Smooth muscle cell (in vitro differentiated cells): ENCODE measurements at regions not wholly inside any gene's neighbourhood (a gene's known extent, or its start where the extent isn't known, plus 50 kb on each side); places are given as distances from the start of the nearest gene placed in this dataset.

Source experiments
- DNase-seq: peaks from one replicate; lab custom pipeline; 2025; ENCODE audit not compliant: unreplicated experiment; lab: John Stamatoyannopoulos, UW
- H2AFZ ChIP-seq: fragments of 200-600 bp; sonication (generic); 2 replicates; pipeline ENCODE4 v1.6.0; 2016; ENCODE audit warnings: antibody characterized with exemption, low read depth, mild to moderate bottlenecking
- H3F3A ChIP-seq: fragments of 200-600 bp; sonication (generic); 2 replicates; pipeline ENCODE4 v1.6.0; 2017; ENCODE audit warnings: antibody characterized with exemption, low read depth
- H3K27ac ChIP-seq: fragments of 200-600 bp; sonication (generic); 2 replicates; pipeline ENCODE4 v1.5.1; 2016; ENCODE audit warnings: low read depth, mild to moderate bottlenecking
- H3K27me3 ChIP-seq: fragments of 200-600 bp; sonication (generic); 2 replicates; pipeline ENCODE4 v1.6.1; 2016; ENCODE audit warnings: low read depth, mild to moderate bottlenecking
- H3K36me3 ChIP-seq: fragments of 200-600 bp; sonication (generic); 2 replicates; pipeline ENCODE4 v1.5.1; 2016; ENCODE audit warnings: low read depth
- H3K4me1 ChIP-seq: fragments of 200-600 bp; sonication (generic); 2 replicates; pipeline ENCODE4 v1.5.1; 2016; ENCODE audit warnings: low read depth
- H3K4me2 ChIP-seq: fragments of 200-600 bp; sonication (generic); 2 replicates; pipeline ENCODE4 v1.6.0; 2016; ENCODE audit warnings: mild to moderate bottlenecking
- H3K4me3 ChIP-seq: fragments of 200-600 bp; sonication (generic); 2 replicates; pipeline ENCODE4 v1.5.1; 2016; ENCODE audit warnings: mild to moderate bottlenecking
- H3K79me2 ChIP-seq: fragments of 200-600 bp; sonication (generic); 2 replicates; pipeline ENCODE4 v1.6.0; 2016; ENCODE audit warnings: low read depth, mild to moderate bottlenecking
- H3K9ac ChIP-seq: fragments of 200-600 bp; sonication (generic); 2 replicates; pipeline ENCODE4 v1.6.0; 2016; ENCODE audit warnings: low read depth
- H3K9me3 ChIP-seq: fragments of 200-600 bp; sonication (generic); replicated peaks from 2 replicates; pipeline ENCODE4 v1.5.1; 2016; ENCODE audit warnings: low read depth
- H4K20me1 ChIP-seq: fragments of 200-600 bp; sonication (generic); 2 replicates; pipeline ENCODE4 v1.6.0; 2016; ENCODE audit warnings: low read depth
- WGBS: methylation state at CpG from one replicate; pipeline ENCODE4 v1.1.7; 2016; ENCODE audit warnings: low lambda C conversion rate; 5-methylcytosine and 5-hydroxymethylcytosine counted together
- TF ChIP-seq, protein P1 (sequence below): fragments of 200-600 bp; sonication (generic); IDR thresholded peaks from 2 replicates; pipeline ENCODE4 v1.5.1; 2017; ENCODE audit warnings: borderline replicate concordance, mild to moderate bottlenecking, antibody characterized with exemption; ENCODE audit not compliant: insufficient read depth, poor library complexity, severe bottlenecking

DNA sequence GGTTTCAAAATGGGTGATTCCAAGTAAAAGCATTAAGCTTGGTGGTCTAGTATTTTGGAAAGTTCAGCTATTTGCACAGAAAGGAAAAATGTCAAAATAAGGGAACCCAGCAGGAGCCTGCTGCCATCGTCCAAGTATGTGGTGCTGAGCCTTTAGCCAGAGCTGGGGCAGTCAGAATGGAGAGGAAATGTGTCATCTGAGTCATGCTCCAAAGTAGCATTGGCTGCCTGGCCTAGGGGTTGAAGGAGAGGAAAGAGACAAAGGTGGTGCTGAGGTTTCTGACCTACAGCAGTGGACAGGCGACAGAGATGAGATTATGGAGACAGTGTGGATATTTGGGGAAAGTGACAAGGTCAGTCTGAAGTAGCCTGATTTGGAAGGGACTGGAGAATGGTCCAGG lies 103.9 kb downstream of the PLCE1 start:
- no peak for DNase-seq
- no peak overlapping the region for H3K9ac ChIP-seq
- H3K4me3 ChIP-seq: no peak overlapping the region
- no peaks in the 10 kb centered on the region for H3K79me2 ChIP-seq
- H3K27me3 ChIP-seq: no peaks in the 10 kb centered on the region
- H2AFZ ChIP-seq: no peak overlapping the region
- 51% methylated on average over 2 of the region's 2 CpGs for WGBS
- TF ChIP-seq, protein P1, sequence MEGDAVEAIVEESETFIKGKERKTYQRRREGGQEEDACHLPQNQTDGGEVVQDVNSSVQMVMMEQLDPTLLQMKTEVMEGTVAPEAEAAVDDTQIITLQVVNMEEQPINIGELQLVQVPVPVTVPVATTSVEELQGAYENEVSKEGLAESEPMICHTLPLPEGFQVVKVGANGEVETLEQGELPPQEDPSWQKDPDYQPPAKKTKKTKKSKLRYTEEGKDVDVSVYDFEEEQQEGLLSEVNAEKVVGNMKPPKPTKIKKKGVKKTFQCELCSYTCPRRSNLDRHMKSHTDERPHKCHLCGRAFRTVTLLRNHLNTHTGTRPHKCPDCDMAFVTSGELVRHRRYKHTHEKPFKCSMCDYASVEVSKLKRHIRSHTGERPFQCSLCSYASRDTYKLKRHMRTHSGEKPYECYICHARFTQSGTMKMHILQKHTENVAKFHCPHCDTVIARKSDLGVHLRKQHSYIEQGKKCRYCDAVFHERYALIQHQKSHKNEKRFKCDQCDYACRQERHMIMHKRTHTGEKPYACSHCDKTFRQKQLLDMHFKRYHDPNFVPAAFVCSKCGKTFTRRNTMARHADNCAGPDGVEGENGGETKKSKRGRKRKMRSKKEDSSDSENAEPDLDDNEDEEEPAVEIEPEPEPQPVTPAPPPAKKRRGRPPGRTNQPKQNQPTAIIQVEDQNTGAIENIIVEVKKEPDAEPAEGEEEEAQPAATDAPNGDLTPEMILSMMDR: no peak
- no peaks in the 10 kb centered on the region for H3K36me3 ChIP-seq
- no peaks in the 10 kb centered on the region for H3K4me1 ChIP-seq
- no peak overlapping the region for H3K27ac ChIP-seq
- peak overlapping the region; percentile 29 for H3K4me2 ChIP-seq
- no peaks in the 10 kb centered on the region for H3F3A ChIP-seq
- H4K20me1 ChIP-seq: no peaks in the 10 kb centered on the region
- no peaks in the 10 kb centered on the region for H3K9me3 ChIP-seq

DNA sequence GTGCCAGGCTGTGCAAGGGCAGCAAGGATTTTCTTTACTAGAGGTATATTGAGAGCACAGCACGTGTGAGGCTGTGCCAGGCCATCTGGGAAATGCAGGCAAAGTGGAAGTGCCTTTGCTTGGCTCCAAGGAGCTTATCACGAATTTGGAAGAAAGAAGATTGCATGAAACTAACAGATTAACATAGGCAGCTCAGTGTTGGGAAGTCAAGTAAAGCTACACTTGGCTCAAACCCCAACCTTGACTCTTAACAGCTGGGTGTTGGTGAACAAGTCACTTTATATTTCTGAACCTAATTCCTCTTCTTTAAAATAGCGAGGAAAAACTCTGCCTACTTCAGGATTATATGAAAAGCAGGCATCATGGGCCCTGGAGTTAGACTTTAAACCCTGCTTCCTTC lies 105.2 kb downstream of the PLCE1 start:
- H2AFZ ChIP-seq: no peak overlapping the region
- H3K27ac ChIP-seq: peak overlapping the region; percentile 15
- H3K4me1 ChIP-seq: no peaks in the 10 kb centered on the region
- H4K20me1 ChIP-seq: no peaks in the 10 kb centered on the region
- H3K9ac ChIP-seq: no peak overlapping the region
- H3K79me2 ChIP-seq: no peaks in the 10 kb centered on the region
- H3K4me3 ChIP-seq: no peak overlapping the region
- H3K4me2 ChIP-seq: no peak overlapping the region
- no peaks in the 10 kb centered on the region for H3K36me3 ChIP-seq
- WGBS: 42% methylated on average over 3 of the region's 3 CpGs
- H3F3A ChIP-seq: no peaks in the 10 kb centered on the region
- TF ChIP-seq, protein P1: no peak
- DNase-seq: no peak
- H3K9me3 ChIP-seq: no peaks in the 10 kb centered on the region
- H3K27me3 ChIP-seq: no peaks in the 10 kb centered on the region

- Histone ChIP-seq H3K4me3 (no peak overlapping the region), H2AFZ (no peak overlapping the region), H3F3A (peaks cover 15% of the 10 kb centered on the region), H3K4me1 (peaks cover 26% of the 10 kb centered on the region), H3K4me2 (no peak overlapping the region), H3K36me3 (no peaks in the 10 kb centered on the region), H3K27me3 (no peaks in the 10 kb centered on the region), H3K9ac (no peak overlapping the region), H3K79me2 (no peaks in the 10 kb centered on the region), H3K27ac (no peak overlapping the region), H4K20me1 (no peaks in the 10 kb centered on the region), H3K9me3 (no peaks in the 10 kb centered on the region)
- 100% methylated on average over 1 of the region's 1 CpG for WGBS
- DNase-seq: no peak
- TF ChIP-seq, protein P1: no peak
Measured at GRCh38 chr10:94101894-94102293, 108.2 kb downstream of the PLCE1 start.

- Histone ChIP-seq H2AFZ (no peak overlapping the region), H3K27me3 (no peaks in the 10 kb centered on the region), H3K9ac (no peak overlapping the region), H3K9me3 (no peaks in the 10 kb centered on the region), H3F3A (peaks cover 21% of the 10 kb centered on the region), H4K20me1 (no peaks in the 10 kb centered on the region), H3K36me3 (no peaks in the 10 kb centered on the region), H3K4me3 (no peak overlapping the region), H3K79me2 (no peaks in the 10 kb centered on the region), H3K4me1 (peaks cover 31% of the 10 kb centered on the region), H3K4me2 (no peak overlapping the region), H3K27ac (peak overlapping the region; percentile 99)
- TF ChIP-seq, protein P1: no peak
- DNase-seq: no peak
- 84% methylated on average over 5 of the region's 5 CpGs for WGBS
Measured at GRCh38 chr10:94102436-94102835, 108.7 kb downstream of the PLCE1 start.
